Central memory CD8-positive, alpha-beta T cell (primary cell): ENCODE measurements at regions not wholly inside any gene's neighbourhood (a gene's known extent, or its start where the extent isn't known, plus 50 kb on each side); places are given as distances from the start of the nearest gene placed in this dataset.

Experiments used
- ATAC-seq: fragments of 150-1000 bp; cut with Tn5 transposase; replicated peaks from 2 replicates; pipeline ENCODE4 v1.10.0; 2022; ENCODE audit warnings: mild to moderate bottlenecking, moderate FRiP score, moderate number of reproducible peaks; ENCODE audit not compliant: poor library complexity, severe bottlenecking; ENCODE audit errors: extremely low read depth
- DNase-seq, 2 donors: peaks; one replicate each; pipeline ENCODE4 v3.0.0; 2021; ENCODE audit warnings: low spot score in 2 of 2
- H3K27ac Mint-ChIP-seq: one replicate; pipeline ENCODE4 v1.8.0; 2022; ENCODE audit warnings: low read depth, mild to moderate bottlenecking, moderate library complexity, mixed read lengths
- H3K27me3 Mint-ChIP-seq: one replicate; pipeline ENCODE4 v1.8.0; 2022; ENCODE audit warnings: mixed read lengths
- H3K36me3 Mint-ChIP-seq: one replicate; pipeline ENCODE4 v1.8.0; 2022; ENCODE audit warnings: mild to moderate bottlenecking, moderate library complexity, mixed read lengths; ENCODE audit not compliant: insufficient read depth
- H3K4me1 Mint-ChIP-seq: one replicate; pipeline ENCODE4 v1.8.0; 2022; ENCODE audit warnings: mixed read lengths
- H3K4me3 Mint-ChIP-seq: one replicate; pipeline ENCODE4 v1.8.0; 2022; ENCODE audit warnings: mild to moderate bottlenecking, moderate library complexity, mixed read lengths
- H3K9me3 Mint-ChIP-seq: one replicate; pipeline ENCODE4 v1.8.0; 2022; ENCODE audit warnings: mixed read lengths

DNA sequence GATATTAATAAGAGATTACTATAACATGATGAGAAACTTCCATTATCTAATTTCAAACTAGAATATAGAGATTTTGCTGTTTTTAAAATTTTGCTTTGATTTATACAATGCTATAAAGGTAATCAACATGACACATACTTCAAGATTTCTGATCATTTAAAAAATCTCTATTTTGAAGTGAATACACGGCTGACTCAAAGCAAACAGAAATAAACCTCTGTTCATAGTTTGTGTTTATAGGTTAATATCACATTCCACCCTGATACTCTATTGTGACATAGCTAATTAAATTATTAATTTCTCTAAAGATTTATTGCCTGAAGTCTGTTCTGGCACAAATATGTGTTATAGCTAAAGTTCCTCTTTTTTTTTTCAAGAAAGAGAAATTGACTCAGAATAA is 349.2 kb downstream of the TLL1 start:
- no peak overlapping the region for H3K27ac Mint-ChIP-seq
- H3K4me3 Mint-ChIP-seq, result no peak overlapping the region
- no peaks in the 10 kb centered on the region for H3K36me3 Mint-ChIP-seq
- H3K9me3 Mint-ChIP-seq, result peaks cover 8% of the 10 kb centered on the region
- no peak for ATAC-seq
- no peaks in the 10 kb centered on the region for H3K27me3 Mint-ChIP-seq
- no peak for DNase-seq
- no peaks in the 10 kb centered on the region for H3K4me1 Mint-ChIP-seq

GRCh38 chr4:166228112-166228511 is 355.1 kb downstream of the TLL1 start:
- Mint-ChIP-seq H3K4me1 (no peaks in the 10 kb centered on the region), H3K9me3 (peaks cover 8% of the 10 kb centered on the region), H3K36me3 (no peaks in the 10 kb centered on the region), H3K27ac (no peak overlapping the region), H3K27me3 (no peaks in the 10 kb centered on the region), H3K4me3 (no peak overlapping the region)
- DNase-seq (no peak), ATAC-seq (no peak)

- no peak overlapping the region for H3K4me3 Mint-ChIP-seq
- no peaks in the 10 kb centered on the region for H3K4me1 Mint-ChIP-seq
- no peaks in the 10 kb centered on the region for H3K27me3 Mint-ChIP-seq
- ATAC-seq (no peak), DNase-seq (no peak)
- no peaks in the 10 kb centered on the region for H3K36me3 Mint-ChIP-seq
- no peak overlapping the region for H3K27ac Mint-ChIP-seq
- H3K9me3 Mint-ChIP-seq, result peaks cover 13% of the 10 kb centered on the region
Observed at GRCh38 chr4:166229799-166230198, 356.8 kb downstream of the TLL1 start.

- Mint-ChIP-seq H3K27ac (no peak overlapping the region), H3K36me3 (no peaks in the 10 kb centered on the region), H3K9me3 (peaks cover 7% of the 10 kb centered on the region), H3K4me1 (no peaks in the 10 kb centered on the region), H3K27me3 (no peaks in the 10 kb centered on the region), H3K4me3 (no peak overlapping the region)
- DNase-seq (no peak), ATAC-seq (no peak)
Observed at GRCh38 chr4:166230841-166231240, 357.8 kb downstream of the TLL1 start.

- H3K9me3 Mint-ChIP-seq, result peaks cover 11% of the 10 kb centered on the region
- H3K4me3 Mint-ChIP-seq, result no peak overlapping the region
- ATAC-seq (no peak), DNase-seq (no peak)
- H3K4me1 Mint-ChIP-seq, result no peaks in the 10 kb centered on the region
- H3K27me3 Mint-ChIP-seq, result no peaks in the 10 kb centered on the region
- H3K36me3 Mint-ChIP-seq, result no peaks in the 10 kb centered on the region
- H3K27ac Mint-ChIP-seq, result no peak overlapping the region
Observed at GRCh38 chr4:166239354-166239753, 366.3 kb downstream of the TLL1 start.

- no peak for DNase-seq
- Mint-ChIP-seq H3K9me3 (peaks cover 13% of the 10 kb centered on the region), H3K27me3 (no peaks in the 10 kb centered on the region), H3K36me3 (no peaks in the 10 kb centered on the region), H3K4me3 (no peak overlapping the region), H3K4me1 (no peaks in the 10 kb centered on the region), H3K27ac (no peak overlapping the region)
- no peak for ATAC-seq
Observed at GRCh38 chr4:166252487-166253402, 379.7 kb downstream of the TLL1 start.

DNA sequence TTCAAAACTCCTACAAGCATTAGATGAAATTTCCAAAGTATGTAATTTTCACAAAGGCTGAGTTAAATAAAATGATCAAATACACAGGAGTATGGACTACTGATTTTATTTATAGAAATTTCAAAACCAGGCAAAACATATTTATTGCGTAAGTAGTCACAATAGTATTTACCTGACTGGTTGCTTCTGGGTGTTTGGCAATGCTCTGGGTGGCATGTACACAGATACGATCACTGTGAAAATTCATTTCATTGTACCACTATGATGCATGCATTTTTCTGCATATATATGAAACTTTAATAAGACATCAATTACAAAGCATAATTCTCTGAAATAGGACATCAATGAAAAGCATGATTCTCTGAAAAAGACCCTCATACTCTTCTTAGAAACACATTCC is 384.2 kb downstream of the TLL1 start:
- H3K9me3 Mint-ChIP-seq, result peaks cover 18% of the 10 kb centered on the region
- no peak for DNase-seq
- H3K4me3 Mint-ChIP-seq, result no peak overlapping the region
- H3K27ac Mint-ChIP-seq, result no peak overlapping the region
- no peaks in the 10 kb centered on the region for H3K27me3 Mint-ChIP-seq
- H3K4me1 Mint-ChIP-seq, result no peaks in the 10 kb centered on the region
- no peaks in the 10 kb centered on the region for H3K36me3 Mint-ChIP-seq
- no peak for ATAC-seq

GRCh38 chr4:166257891-166258290 is 384.9 kb downstream of the TLL1 start:
- no peak for DNase-seq
- H3K27ac Mint-ChIP-seq, result no peak overlapping the region
- H3K27me3 Mint-ChIP-seq, result no peaks in the 10 kb centered on the region

GRCh38 chr4:166259081-166259480 is 386.0 kb downstream of the TLL1 start:
- Mint-ChIP-seq H3K4me3 (no peak overlapping the region), H3K9me3 (peaks cover 25% of the 10 kb centered on the region), H3K27ac (no peak overlapping the region)

More at GRCh38 chr4:166257891-166258290, 384.9 kb downstream of the TLL1 start:
- ATAC-seq, result no peak
- Mint-ChIP-seq H3K9me3 (peaks cover 18% of the 10 kb centered on the region), H3K4me3 (no peak overlapping the region), H3K36me3 (no peaks in the 10 kb centered on the region), H3K4me1 (no peaks in the 10 kb centered on the region)

DNA sequence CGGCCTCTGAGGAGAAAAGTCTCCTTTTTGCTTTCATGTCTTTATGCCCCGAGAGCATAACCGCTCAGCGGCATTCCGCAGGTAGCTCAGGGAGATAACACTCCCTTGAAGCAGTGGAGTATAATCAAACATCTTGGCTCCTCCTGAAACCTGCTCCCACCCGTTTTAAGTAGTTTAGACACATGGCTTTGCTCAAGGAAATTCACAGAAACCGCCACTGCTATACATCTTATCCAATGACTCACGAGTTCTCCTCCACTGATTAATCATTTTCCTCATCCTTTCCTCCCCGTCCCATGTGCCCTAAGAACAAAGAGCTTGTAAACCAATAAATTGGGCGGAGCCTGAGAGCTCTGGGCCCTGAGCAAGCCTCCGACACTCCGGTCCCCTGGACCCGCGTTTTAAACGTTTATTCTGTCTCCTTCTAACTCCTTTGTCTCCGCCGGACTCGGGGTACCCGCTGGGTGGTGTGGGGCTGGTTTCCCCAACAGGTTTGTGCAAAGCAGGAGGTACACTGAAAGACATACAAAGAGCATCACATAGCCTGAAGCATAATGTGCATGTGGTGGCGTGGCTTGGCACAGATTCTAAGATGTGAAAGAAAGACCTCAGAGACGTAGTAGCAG is 401.2 kb downstream of the TLL1 start:
- peaks cover 15% of the 10 kb centered on the region for H3K9me3 Mint-ChIP-seq
- H3K4me3 Mint-ChIP-seq, result no peak overlapping the region
- H3K27ac Mint-ChIP-seq, result no peak overlapping the region
- ATAC-seq, result no peak
- DNase-seq, result no peak
- H3K4me1 Mint-ChIP-seq, result no peaks in the 10 kb centered on the region
- no peaks in the 10 kb centered on the region for H3K36me3 Mint-ChIP-seq
- H3K27me3 Mint-ChIP-seq, result no peaks in the 10 kb centered on the region

More at GRCh38 chr4:166259081-166259480, 386.0 kb downstream of the TLL1 start:
- Mint-ChIP-seq H3K27me3 (no peaks in the 10 kb centered on the region), H3K36me3 (no peaks in the 10 kb centered on the region), H3K4me1 (no peaks in the 10 kb centered on the region)
- DNase-seq (no peak), ATAC-seq (no peak)

GRCh38 chr4:166274775-166275174 is 401.7 kb downstream of the TLL1 start:
- Mint-ChIP-seq H3K9me3 (peaks cover 17% of the 10 kb centered on the region), H3K27me3 (no peaks in the 10 kb centered on the region), H3K4me1 (no peaks in the 10 kb centered on the region), H3K36me3 (no peaks in the 10 kb centered on the region), H3K4me3 (no peak overlapping the region), H3K27ac (no peak overlapping the region)
- ATAC-seq (no peak), DNase-seq (no peak)

GRCh38 chr4:166277401-166277800 is 404.4 kb downstream of the TLL1 start:
- DNase-seq, result no peak
- H3K27ac Mint-ChIP-seq, result no peak overlapping the region
- ATAC-seq, result no peak
- no peaks in the 10 kb centered on the region for H3K27me3 Mint-ChIP-seq
- peaks cover 17% of the 10 kb centered on the region for H3K9me3 Mint-ChIP-seq
- no peaks in the 10 kb centered on the region for H3K36me3 Mint-ChIP-seq
- no peaks in the 10 kb centered on the region for H3K4me1 Mint-ChIP-seq
- no peak overlapping the region for H3K4me3 Mint-ChIP-seq

- ATAC-seq (no peak), DNase-seq (no peak)
- no peak overlapping the region for H3K27ac Mint-ChIP-seq
- H3K9me3 Mint-ChIP-seq, result peaks cover 17% of the 10 kb centered on the region
- H3K4me3 Mint-ChIP-seq, result no peak overlapping the region
- no peaks in the 10 kb centered on the region for H3K4me1 Mint-ChIP-seq
- no peaks in the 10 kb centered on the region for H3K27me3 Mint-ChIP-seq
- H3K36me3 Mint-ChIP-seq, result no peaks in the 10 kb centered on the region
Observed at GRCh38 chr4:166277853-166278252, 404.8 kb downstream of the TLL1 start.
